IMR-90 (cell line): ENCODE measurements at regions not wholly inside any gene's neighbourhood (a gene's known extent, or its start where the extent isn't known, plus 50 kb on each side); places are given as distances from the start of the nearest gene placed in this dataset.

Source experiments
- MAFK ChIP-seq: IDR thresholded peaks from 2 replicates; pipeline ENCODE4 v1.6.1; 2012; ENCODE audit warnings: low read depth, low read length, improper control_type of control experiment
- NFE2L2 ChIP-seq: fragments of 150-350 bp; IDR thresholded peaks from 2 replicates; pipeline ENCODE4 v1.6.1; 2016; ENCODE audit warnings: low read depth, mild to moderate bottlenecking, low read length
- POLR2A ChIP-seq: IDR thresholded peaks from 2 replicates; pipeline ENCODE4 v1.6.1; 2012; ENCODE audit warnings: mild to moderate bottlenecking, low read depth, low read length
- RCOR1 ChIP-seq: IDR thresholded peaks from 2 replicates; pipeline ENCODE4 v1.6.1; 2012; ENCODE audit warnings: mild to moderate bottlenecking, low read length, improper control_type of control experiment; ENCODE audit not compliant: insufficient replicate concordance
- SMC3 ChIP-seq: fragments of 150-350 bp; IDR thresholded peaks from 2 replicates; pipeline ENCODE4 v1.6.1; 2016; ENCODE audit warnings: low read depth, mild to moderate bottlenecking, antibody characterized with exemption, low read length, moderate library complexity
- TF ChIP-seq, protein P1 (sequence below): conservative IDR thresholded peaks from 2 replicates; pipeline ENCODE4 v1.5.1; 2012; ENCODE audit warnings: mild to moderate bottlenecking, low read depth, low read length, improper control_type of control experiment
- TF ChIP-seq, protein P2 (sequence below): fragments of 150-350 bp; IDR thresholded peaks from 2 replicates; pipeline ENCODE4 v1.6.1; 2017; ENCODE audit warnings: mild to moderate bottlenecking, antibody characterized with exemption, low read length, low read depth

DNA sequence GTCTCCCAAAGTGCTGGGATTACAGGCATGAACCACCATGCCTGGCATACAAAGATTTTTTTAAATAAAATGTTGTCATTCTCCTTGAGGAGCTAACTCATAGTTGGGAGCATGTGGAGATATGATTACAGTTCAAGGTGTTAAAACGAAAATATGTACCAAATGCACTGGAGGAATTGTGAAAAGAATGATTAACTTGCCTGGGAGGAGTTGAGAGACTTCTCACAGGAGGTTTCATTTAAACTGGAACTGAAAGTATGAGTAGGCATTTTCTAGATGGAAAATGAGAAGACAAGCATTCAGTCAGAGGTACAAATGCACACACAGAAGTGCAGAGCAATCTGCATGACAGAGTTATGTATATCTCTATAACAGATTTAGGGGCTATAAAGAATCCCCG, 126.6 kb upstream of the PDE1A start:
- TF ChIP-seq, protein P1, sequence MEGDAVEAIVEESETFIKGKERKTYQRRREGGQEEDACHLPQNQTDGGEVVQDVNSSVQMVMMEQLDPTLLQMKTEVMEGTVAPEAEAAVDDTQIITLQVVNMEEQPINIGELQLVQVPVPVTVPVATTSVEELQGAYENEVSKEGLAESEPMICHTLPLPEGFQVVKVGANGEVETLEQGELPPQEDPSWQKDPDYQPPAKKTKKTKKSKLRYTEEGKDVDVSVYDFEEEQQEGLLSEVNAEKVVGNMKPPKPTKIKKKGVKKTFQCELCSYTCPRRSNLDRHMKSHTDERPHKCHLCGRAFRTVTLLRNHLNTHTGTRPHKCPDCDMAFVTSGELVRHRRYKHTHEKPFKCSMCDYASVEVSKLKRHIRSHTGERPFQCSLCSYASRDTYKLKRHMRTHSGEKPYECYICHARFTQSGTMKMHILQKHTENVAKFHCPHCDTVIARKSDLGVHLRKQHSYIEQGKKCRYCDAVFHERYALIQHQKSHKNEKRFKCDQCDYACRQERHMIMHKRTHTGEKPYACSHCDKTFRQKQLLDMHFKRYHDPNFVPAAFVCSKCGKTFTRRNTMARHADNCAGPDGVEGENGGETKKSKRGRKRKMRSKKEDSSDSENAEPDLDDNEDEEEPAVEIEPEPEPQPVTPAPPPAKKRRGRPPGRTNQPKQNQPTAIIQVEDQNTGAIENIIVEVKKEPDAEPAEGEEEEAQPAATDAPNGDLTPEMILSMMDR = no peak
- TF ChIP-seq, protein P2, sequence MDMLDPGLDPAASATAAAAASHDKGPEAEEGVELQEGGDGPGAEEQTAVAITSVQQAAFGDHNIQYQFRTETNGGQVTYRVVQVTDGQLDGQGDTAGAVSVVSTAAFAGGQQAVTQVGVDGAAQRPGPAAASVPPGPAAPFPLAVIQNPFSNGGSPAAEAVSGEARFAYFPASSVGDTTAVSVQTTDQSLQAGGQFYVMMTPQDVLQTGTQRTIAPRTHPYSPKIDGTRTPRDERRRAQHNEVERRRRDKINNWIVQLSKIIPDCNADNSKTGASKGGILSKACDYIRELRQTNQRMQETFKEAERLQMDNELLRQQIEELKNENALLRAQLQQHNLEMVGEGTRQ = no peak
- TF ChIP-seq RCOR1 (no peak), NFE2L2 (no peak), SMC3 (no peak), POLR2A (no peak), MAFK (no peak)
